ENCODE measurements at regions not wholly inside any gene's neighbourhood (a gene's known extent, or its start where the extent isn't known, plus 50 kb on each side); places are given as distances from the start of the nearest gene placed in this dataset.

GRCh38 chr3:72342450-72342849 is 505.8 kb downstream of the SHQ1 start:
- TF ChIP-seq CTCF (IDR thresholded peaks at IDR 0.05): no peak
- no peak for TF ChIP-seq POLR2A (IDR thresholded peaks at IDR 0.05)
